ENCODE measurements at regions not wholly inside any gene's neighbourhood (a gene's known extent, or its start where the extent isn't known, plus 50 kb on each side); places are given as distances from the start of the nearest gene placed in this dataset.

- no peaks in the 10 kb centered on the region for H3K27me3 ChIP-seq (ENCODE audit: insufficient read depth, low read length)
- H3K79me2 ChIP-seq (ENCODE audit: insufficient read depth, low read length): no peaks in the 10 kb centered on the region
- no peak overlapping the region for H3K9ac ChIP-seq (ENCODE audit: low read length)
- H3K4me2 ChIP-seq (ENCODE audit: low read length): no peak overlapping the region
- ChIA-PET POLR2A (no interaction called here), CTCF (no interaction called here), RAD21 (ENCODE audit: low non-redundant PET in 1 of 2, low total read pairs in 2 of 2, uncharacterized antibody in 2 of 2, unreplicated experiment in 2 of 2) (no interaction called here)
- DNase-seq (ENCODE audit: low read depth, low spot score) (no peak), ATAC-seq (no peak)
- no peak overlapping the region for H3K4me3 ChIP-seq (replicated peaks in 1 of 2; ENCODE audit: low read depth in 1 of 2, low read length in 2 of 2)
- no peak overlapping the region for H2AFZ ChIP-seq (ENCODE audit: low read depth, low read length, poor library complexity, severe bottlenecking)
- H3K27ac ChIP-seq (ENCODE audit: low read depth, low read length): no peak overlapping the region
- intact Hi-C loops (cut with micrococcal nuclease): no loop called here
- no peaks in the 10 kb centered on the region for H3K9me2 ChIP-seq (ENCODE audit: insufficient read depth)
- no TSS peak for BruUV-seq (replicated peaks)
- H4K20me1 ChIP-seq (ENCODE audit: insufficient read depth): no peaks in the 10 kb centered on the region
- TF ChIP-seq, protein P1, sequence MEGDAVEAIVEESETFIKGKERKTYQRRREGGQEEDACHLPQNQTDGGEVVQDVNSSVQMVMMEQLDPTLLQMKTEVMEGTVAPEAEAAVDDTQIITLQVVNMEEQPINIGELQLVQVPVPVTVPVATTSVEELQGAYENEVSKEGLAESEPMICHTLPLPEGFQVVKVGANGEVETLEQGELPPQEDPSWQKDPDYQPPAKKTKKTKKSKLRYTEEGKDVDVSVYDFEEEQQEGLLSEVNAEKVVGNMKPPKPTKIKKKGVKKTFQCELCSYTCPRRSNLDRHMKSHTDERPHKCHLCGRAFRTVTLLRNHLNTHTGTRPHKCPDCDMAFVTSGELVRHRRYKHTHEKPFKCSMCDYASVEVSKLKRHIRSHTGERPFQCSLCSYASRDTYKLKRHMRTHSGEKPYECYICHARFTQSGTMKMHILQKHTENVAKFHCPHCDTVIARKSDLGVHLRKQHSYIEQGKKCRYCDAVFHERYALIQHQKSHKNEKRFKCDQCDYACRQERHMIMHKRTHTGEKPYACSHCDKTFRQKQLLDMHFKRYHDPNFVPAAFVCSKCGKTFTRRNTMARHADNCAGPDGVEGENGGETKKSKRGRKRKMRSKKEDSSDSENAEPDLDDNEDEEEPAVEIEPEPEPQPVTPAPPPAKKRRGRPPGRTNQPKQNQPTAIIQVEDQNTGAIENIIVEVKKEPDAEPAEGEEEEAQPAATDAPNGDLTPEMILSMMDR (IDR thresholded peaks at IDR 0.05 in 2 of 3, conservative IDR thresholded peaks at IDR 0.05 in 1 of 3; ENCODE audit: borderline replicate concordance in 1 of 3, insufficient read depth in 1 of 3, low read depth in 2 of 3, low read length in 2 of 3): no peak
- no peak for TF ChIP-seq CEBPB (IDR thresholded peaks at IDR 0.05; ENCODE audit: low read depth)
- TF ChIP-seq ATF3 (IDR thresholded peaks at IDR 0.05): no peak
- TF ChIP-seq ZNF274 (IDR thresholded peaks at IDR 0.05; ENCODE audit: low read depth, low read length): no peak
- no peak for TF ChIP-seq YY1 (IDR thresholded peaks at IDR 0.05; ENCODE audit: extremely low read depth, insufficient replicate concordance, low read depth, low read length)
- no peak for TF ChIP-seq SRF (IDR thresholded peaks at IDR 0.05; ENCODE audit: low read depth)
- no peak for TF ChIP-seq EZH2phosphoT487 (IDR thresholded peaks at IDR 0.05; ENCODE audit: borderline replicate concordance)
- TF ChIP-seq RAD21 (IDR thresholded peaks at IDR 0.05; ENCODE audit: low read depth): no peak
- no peak for TF ChIP-seq CBX3 (IDR thresholded peaks at IDR 0.05; ENCODE audit: low read depth)
- no peak for TF ChIP-seq EZH2 (IDR thresholded peaks at IDR 0.05)
- TF ChIP-seq EGR1 (IDR thresholded peaks at IDR 0.05; ENCODE audit: low read depth): no peak
- TF ChIP-seq ELF1 (IDR thresholded peaks at IDR 0.05; ENCODE audit: borderline replicate concordance, low read depth): no peak
- no peak for TF ChIP-seq JUND (IDR thresholded peaks at IDR 0.05)
- TF ChIP-seq POLR2AphosphoS5 (IDR thresholded peaks at IDR 0.05; ENCODE audit: low read depth, low read length): no peak
- TF ChIP-seq TCF7L2 (IDR thresholded peaks at IDR 0.05; ENCODE audit: borderline replicate concordance, extremely low read depth, insufficient read depth, insufficient read length): no peak
- no peaks in the 10 kb centered on the region for H3K9me3 ChIP-seq (ENCODE audit: control insufficient read depth in 1 of 2, insufficient read depth in 1 of 2, low read depth in 1 of 2, low read length in 2 of 2)
- H3K4me1 ChIP-seq (ENCODE audit: control insufficient read depth in 1 of 2, insufficient read depth in 2 of 2, low read length in 2 of 2): no peaks in the 10 kb centered on the region
- no peaks in the 10 kb centered on the region for H3K36me3 ChIP-seq (ENCODE audit: control insufficient read depth in 1 of 2, insufficient read depth in 2 of 2, low read length in 2 of 2)
These were observed 170.9 kb upstream of the ZEB2 start for GRCh38 chr2:144690771-144691170.
